H9 (cell line): ENCODE measurements at regions not wholly inside any gene's neighbourhood (a gene's known extent, or its start where the extent isn't known, plus 50 kb on each side); places are given as distances from the start of the nearest gene placed in this dataset.

ENCODE experiments used
- DNase-seq: peaks from one replicate; pipeline ENCODE4 v3.0.0-alpha.2; 2017
- H2AFZ ChIP-seq: one replicate; pipeline ENCODE4 v1.6.1; 2013; ENCODE audit warnings: mild to moderate bottlenecking, low read length, control low read depth, moderate library complexity
- H2AK5ac ChIP-seq: 2 replicates; pipeline ENCODE4 v1.6.1; 2013; ENCODE audit warnings: low read length, control low read depth, mixed read lengths; ENCODE audit not compliant: insufficient read length
- H2BK120ac ChIP-seq: one replicate; pipeline ENCODE4 v1.6.1; 2013; ENCODE audit warnings: low read depth, mild to moderate bottlenecking, low read length, control low read depth, inconsistent platforms; ENCODE audit not compliant: poor library complexity, severe bottlenecking
- H2BK12ac ChIP-seq: 2 replicates; pipeline ENCODE4 v1.6.1; 2013; ENCODE audit warnings: low read length, control low read depth, mixed read lengths, low read depth; ENCODE audit not compliant: insufficient read length
- H2BK15ac ChIP-seq: 2 replicates; pipeline ENCODE4 v1.6.1; 2013; ENCODE audit warnings: low read depth, low read length, control low read depth
- H2BK20ac ChIP-seq: one replicate; pipeline ENCODE4 v1.6.1; 2013; ENCODE audit warnings: low read depth, mild to moderate bottlenecking, low read length, control low read depth, inconsistent platforms; ENCODE audit not compliant: poor library complexity, severe bottlenecking
- H2BK5ac ChIP-seq: 2 replicates; pipeline ENCODE4 v1.6.1; 2013; ENCODE audit warnings: low read length, control low read depth, mixed read lengths; ENCODE audit not compliant: insufficient read length
- H3K14ac ChIP-seq: 2 replicates; pipeline ENCODE4 v1.6.1; 2013; ENCODE audit warnings: low read length, control low read depth; ENCODE audit not compliant: insufficient read depth
- H3K18ac ChIP-seq: 2 replicates; pipeline ENCODE4 v1.6.1; 2013; ENCODE audit warnings: low read depth, mild to moderate bottlenecking, mixed read lengths, low read length, control low read depth; ENCODE audit not compliant: insufficient read length
- H3K23ac ChIP-seq: 2 replicates; pipeline ENCODE4 v1.6.1; 2013; ENCODE audit warnings: low read length, control low read depth, mixed read lengths, low read depth; ENCODE audit not compliant: insufficient read length
- H3K23me2 ChIP-seq: 2 replicates; pipeline ENCODE4 v1.6.1; 2013; ENCODE audit warnings: low read depth, mild to moderate bottlenecking, mixed read lengths, low read length, control low read depth; ENCODE audit not compliant: insufficient read length, poor library complexity, severe bottlenecking
- H3K27ac ChIP-seq: 2 replicates; pipeline ENCODE4 v1.5.1; 2013; ENCODE audit warnings: low read length, control low read depth, mixed read lengths, low read depth; ENCODE audit not compliant: insufficient read length
- H3K27me3 ChIP-seq: 2 replicates; pipeline ENCODE4 v1.6.1; 2013; ENCODE audit warnings: low read length, control low read depth, inconsistent platforms; ENCODE audit not compliant: insufficient read depth
- H3K4ac ChIP-seq: 2 replicates; pipeline ENCODE4 v1.6.1; 2013; ENCODE audit warnings: low read depth, mild to moderate bottlenecking, control low read depth, inconsistent platforms, low read length, moderate library complexity
- H3K4me1 ChIP-seq: 2 replicates; pipeline ENCODE4 v1.6.1; 2013; ENCODE audit warnings: low read length, control low read depth, inconsistent platforms; ENCODE audit not compliant: insufficient read depth
- H3K4me2 ChIP-seq: 2 replicates; pipeline ENCODE4 v1.6.1; 2013; ENCODE audit warnings: low read length, control low read depth, mixed read lengths; ENCODE audit not compliant: insufficient read length, insufficient read depth
- H3K56ac ChIP-seq: 2 replicates; pipeline ENCODE4 v1.6.1; 2013; ENCODE audit warnings: low read depth, mild to moderate bottlenecking, mixed read lengths, low read length, control low read depth; ENCODE audit not compliant: insufficient read length
- H3K79me1 ChIP-seq: 2 replicates; pipeline ENCODE4 v1.6.1; 2013; ENCODE audit warnings: low read depth, mild to moderate bottlenecking, moderate library complexity, low read length, control low read depth, inconsistent platforms; ENCODE audit not compliant: insufficient read depth, poor library complexity, severe bottlenecking
- H3K79me2 ChIP-seq: 2 replicates; pipeline ENCODE4 v1.6.1; 2013; ENCODE audit warnings: low read length, control low read depth, inconsistent platforms; ENCODE audit not compliant: insufficient read depth
- H3K9ac ChIP-seq: 2 replicates; pipeline ENCODE4 v1.6.1; 2013; ENCODE audit warnings: low read length, control low read depth, mixed read lengths; ENCODE audit not compliant: insufficient read length; ENCODE audit errors: extremely low read depth
- H3K9me3 ChIP-seq: one replicate; pipeline ENCODE4 v1.6.1; 2013; ENCODE audit warnings: low read depth, low read length, inconsistent platforms; ENCODE audit not compliant: control insufficient read depth
- H3T11ph ChIP-seq: one replicate; pipeline ENCODE4 v1.6.1; 2013; ENCODE audit warnings: mild to moderate bottlenecking, low read length, control low read depth, inconsistent platforms
- H4K20me1 ChIP-seq: one replicate; pipeline ENCODE4 v1.6.1; 2013; ENCODE audit not compliant: control insufficient read depth, insufficient read length, insufficient read depth
- H4K5ac ChIP-seq: 2 replicates; pipeline ENCODE4 v1.6.1; 2013; ENCODE audit warnings: low read depth, mild to moderate bottlenecking, mixed read lengths, low read length, control low read depth; ENCODE audit not compliant: insufficient read length
- H4K8ac ChIP-seq: replicated peaks from 2 replicates; pipeline ENCODE4 v1.6.1; 2013; ENCODE audit warnings: low read length, control low read depth, mixed read lengths, low read depth; ENCODE audit not compliant: insufficient read length
- H4K91ac ChIP-seq: 2 replicates; pipeline ENCODE4 v1.6.1; 2013; ENCODE audit warnings: low read depth, mild to moderate bottlenecking, moderate library complexity, mixed read lengths, low read length, control low read depth; ENCODE audit not compliant: insufficient read length
- H3K27ac Mint-ChIP-seq, 3 experiments: 2 replicates in 2 of 3; 3 replicates in 1 of 3; pipeline ENCODE4 v1.8.0; 2020 to 2021; ENCODE audit warnings: mixed read lengths in 3 of 3, mild to moderate bottlenecking in 1 of 3, moderate library complexity in 1 of 3
- H3K27me3 Mint-ChIP-seq: 2 replicates; pipeline ENCODE4 v1.8.0; 2021; ENCODE audit warnings: low read depth, mild to moderate bottlenecking, moderate library complexity, mixed read lengths
- H3K36me3 Mint-ChIP-seq, 3 experiments: 2 replicates in 2 of 3; 3 replicates in 1 of 3; pipeline ENCODE4 v1.8.0; 2020 to 2021; ENCODE audit warnings: low read depth in 3 of 3, mixed read lengths in 3 of 3; ENCODE audit not compliant: insufficient read depth in 1 of 3
- H3K4me1 Mint-ChIP-seq, 2 experiments: 2 replicates each; pipeline ENCODE4 v1.8.0; 2020; ENCODE audit warnings: mixed read lengths in 2 of 2
- H3K4me3 Mint-ChIP-seq, 2 experiments: 2 replicates in 1 of 2; 3 replicates in 1 of 2; pipeline ENCODE4 v1.8.0; 2020 to 2021; ENCODE audit warnings: mild to moderate bottlenecking in 2 of 2, mixed read lengths in 2 of 2, moderate library complexity in 1 of 2
- H3K9me3 Mint-ChIP-seq, 2 experiments: 2 replicates in 1 of 2; 3 replicates in 1 of 2; pipeline ENCODE4 v1.8.0; 2020; ENCODE audit warnings: mild to moderate bottlenecking in 2 of 2, mixed read lengths in 2 of 2, moderate library complexity in 1 of 2
- WGBS: extraction: QIAGEN DNeasy Blood & Tissue Kit; methylation state at CpG from one replicate; pipeline ENCODE4 v1.1.7; 2013; ENCODE audit warnings: missing lambda C conversion rate, low lambda C conversion rate, mixed read lengths; ENCODE audit not compliant: insufficient read length; ENCODE audit errors: extremely low coverage; 5-methylcytosine and 5-hydroxymethylcytosine counted together
- TF ChIP-seq, protein P1 (sequence below): fragments of 200-600 bp; sonication (generic); conservative IDR thresholded peaks from 3 replicates; pipeline ENCODE4 v1.8.0; 2021; ENCODE audit warnings: antibody characterized with exemption, mild to moderate bottlenecking

DNA sequence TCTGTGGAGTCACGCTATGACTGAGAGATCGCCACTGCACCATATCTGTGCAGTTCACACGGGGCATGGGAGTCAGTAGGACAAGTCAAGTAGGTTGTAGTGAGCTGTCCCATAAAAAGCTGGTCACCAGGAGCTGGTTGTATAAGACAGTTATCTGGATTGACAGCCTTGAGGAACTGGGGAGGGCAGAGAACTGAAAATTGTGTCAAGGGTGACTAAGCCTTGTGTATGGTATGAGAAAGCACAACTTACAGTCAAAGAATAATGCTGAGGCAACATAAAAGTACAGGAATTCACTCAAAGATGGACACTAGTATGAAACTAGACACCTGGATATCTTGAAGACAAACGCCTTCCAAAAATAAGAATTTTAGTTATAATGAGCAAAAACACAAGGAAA lies 564.9 kb downstream of the POM121L12 start:
- no CpG with 5 or more reads among the region's 4 CpGs for WGBS

More for the DNA sequence above, 564.9 kb downstream of the POM121L12 start:
- no peaks in the 10 kb centered on the region for H3K27me3 Mint-ChIP-seq
- peak overlapping the region in 1 of 3 experiments; percentile 59; a peak in 1 of 7 replicates for H3K27ac Mint-ChIP-seq
- Histone ChIP-seq H2BK5ac (no peak overlapping the region), H3K9me3 (no peaks in the 10 kb centered on the region), H3K23me2 (no peaks in the 10 kb centered on the region), H2BK20ac (no peak overlapping the region), H3K9ac (no peak overlapping the region), H3K4me2 (no peak overlapping the region), H3K56ac (no peak overlapping the region), H3K27me3 (no peaks in the 10 kb centered on the region), H3K23ac (no peak overlapping the region), H4K8ac (no peak overlapping the region), H3K18ac (no peak overlapping the region), H2AK5ac (no peak overlapping the region), H3K27ac (no peak overlapping the region), H3K4me1 (peaks cover 6% of the 10 kb centered on the region; the same call in 1 of the 2 replicates), H4K20me1 (no peaks in the 10 kb centered on the region), H4K5ac (no peak overlapping the region), H3T11ph (no peak overlapping the region), H2BK15ac (no peak overlapping the region), H3K79me1 (no peaks in the 10 kb centered on the region), H2AFZ (no peak overlapping the region), H4K91ac (no peak overlapping the region), H2BK120ac (no peak overlapping the region), H3K4ac (no peak overlapping the region), H3K14ac (no peak overlapping the region), H2BK12ac (no peak overlapping the region), H3K79me2 (no peaks in the 10 kb centered on the region)
- H3K4me1 Mint-ChIP-seq, result peaks cover 12 to 18% of the 10 kb centered on the region in 2 experiments
- peaks cover 0 to 2% of the 10 kb centered on the region in 2 experiments; a peak in 1 of 5 replicates for H3K9me3 Mint-ChIP-seq
- TF ChIP-seq, protein P1, sequence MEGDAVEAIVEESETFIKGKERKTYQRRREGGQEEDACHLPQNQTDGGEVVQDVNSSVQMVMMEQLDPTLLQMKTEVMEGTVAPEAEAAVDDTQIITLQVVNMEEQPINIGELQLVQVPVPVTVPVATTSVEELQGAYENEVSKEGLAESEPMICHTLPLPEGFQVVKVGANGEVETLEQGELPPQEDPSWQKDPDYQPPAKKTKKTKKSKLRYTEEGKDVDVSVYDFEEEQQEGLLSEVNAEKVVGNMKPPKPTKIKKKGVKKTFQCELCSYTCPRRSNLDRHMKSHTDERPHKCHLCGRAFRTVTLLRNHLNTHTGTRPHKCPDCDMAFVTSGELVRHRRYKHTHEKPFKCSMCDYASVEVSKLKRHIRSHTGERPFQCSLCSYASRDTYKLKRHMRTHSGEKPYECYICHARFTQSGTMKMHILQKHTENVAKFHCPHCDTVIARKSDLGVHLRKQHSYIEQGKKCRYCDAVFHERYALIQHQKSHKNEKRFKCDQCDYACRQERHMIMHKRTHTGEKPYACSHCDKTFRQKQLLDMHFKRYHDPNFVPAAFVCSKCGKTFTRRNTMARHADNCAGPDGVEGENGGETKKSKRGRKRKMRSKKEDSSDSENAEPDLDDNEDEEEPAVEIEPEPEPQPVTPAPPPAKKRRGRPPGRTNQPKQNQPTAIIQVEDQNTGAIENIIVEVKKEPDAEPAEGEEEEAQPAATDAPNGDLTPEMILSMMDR, result no peak
- no peak overlapping the region for H3K4me3 Mint-ChIP-seq
- H3K36me3 Mint-ChIP-seq, result peaks cover 0 to 2% (median 0%) of the 10 kb centered on the region in 3 experiments; a peak in 1 of 7 replicates
- DNase-seq, result no peak
